Renal cortex interstitium (tissue), 11 donors: ENCODE measurements at regions not wholly inside any gene's neighbourhood (a gene's known extent, or its start where the extent isn't known, plus 50 kb on each side); places are given as distances from the start of the nearest gene placed in this dataset.

Experiments
- DNase-seq, 11 donors: peaks; one replicate each; pipeline ENCODE4 v3.0.0-alpha.2; 2013; ENCODE audit warnings: low read depth in 9 of 11, low spot score in 4 of 11; ENCODE audit errors: extremely low read depth in 1 of 11

GRCh38 chr3:24033818-24034217 is 88.7 kb downstream of the NR1D2 start:
- DNase-seq, result no peak

- DNase-seq, result no peak
Observed at GRCh38 chr3:24034464-24034863, 89.4 kb downstream of the NR1D2 start.

GRCh38 chr3:24037971-24038370 is 92.9 kb downstream of the NR1D2 start:
- no peak for DNase-seq

- no peak for DNase-seq
Observed at GRCh38 chr3:24040311-24040710, 95.2 kb downstream of the NR1D2 start.

GRCh38 chr3:24042174-24043059 is 97.3 kb downstream of the NR1D2 start:
- no peak for DNase-seq

- DNase-seq, result no peak
Observed at GRCh38 chr3:24043168-24043567, 98.1 kb downstream of the NR1D2 start.

- no peak for DNase-seq
Observed at GRCh38 chr3:24043985-24044384, 98.9 kb downstream of the NR1D2 start.

- DNase-seq, result no peak
Observed at GRCh38 chr3:24046214-24046613, 101.1 kb downstream of the NR1D2 start.

GRCh38 chr3:24047513-24047912 is 102.4 kb downstream of the NR1D2 start:
- DNase-seq, result no peak

GRCh38 chr3:24048843-24049242 is 103.8 kb downstream of the NR1D2 start:
- no peak for DNase-seq

GRCh38 chr3:24052446-24052845 is 107.4 kb downstream of the NR1D2 start:
- no peak for DNase-seq

GRCh38 chr3:24058940-24059705 is 114.0 kb downstream of the NR1D2 start:
- no peak for DNase-seq

GRCh38 chr3:24060055-24060454 is 115.0 kb downstream of the NR1D2 start:
- DNase-seq, result peak in 3 of 11 donors; percentile 4 to 12 (median 5)

GRCh38 chr3:24062916-24063315 is 117.8 kb downstream of the NR1D2 start:
- no peak for DNase-seq
